HG03442 (cell line): ENCODE measurements at regions not wholly inside any gene's neighbourhood (a gene's known extent, or its start where the extent isn't known, plus 50 kb on each side); places are given as distances from the start of the nearest gene placed in this dataset.

Experiments used
- ATAC-seq: cut with Tn5 transposase; IDR thresholded peaks from one replicate; pipeline ENCODE4 v1.9.1; 2021; ENCODE audit warnings: mild to moderate bottlenecking, moderate library complexity; ENCODE audit not compliant: unreplicated experiment

DNA sequence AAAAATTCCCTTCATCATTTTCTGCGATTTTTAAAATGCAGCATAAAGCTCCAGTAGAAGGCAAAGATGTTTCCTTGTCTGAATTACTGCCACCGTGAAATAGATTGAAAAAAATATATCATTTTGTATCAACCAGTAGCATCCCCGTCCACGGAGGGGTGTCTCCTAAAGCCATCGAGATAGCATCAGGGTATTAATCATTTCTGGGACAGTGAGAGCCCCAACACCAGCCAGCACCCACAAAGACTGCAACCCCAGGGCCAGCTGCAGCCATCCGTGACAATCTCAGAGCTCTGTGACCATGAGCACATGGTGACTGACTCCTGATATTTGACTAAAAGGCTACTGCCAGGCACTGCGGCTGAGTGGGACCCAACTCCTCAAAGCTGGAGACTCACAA is 64.1 kb upstream of the SIX3 start:
- ATAC-seq: no peak

DNA sequence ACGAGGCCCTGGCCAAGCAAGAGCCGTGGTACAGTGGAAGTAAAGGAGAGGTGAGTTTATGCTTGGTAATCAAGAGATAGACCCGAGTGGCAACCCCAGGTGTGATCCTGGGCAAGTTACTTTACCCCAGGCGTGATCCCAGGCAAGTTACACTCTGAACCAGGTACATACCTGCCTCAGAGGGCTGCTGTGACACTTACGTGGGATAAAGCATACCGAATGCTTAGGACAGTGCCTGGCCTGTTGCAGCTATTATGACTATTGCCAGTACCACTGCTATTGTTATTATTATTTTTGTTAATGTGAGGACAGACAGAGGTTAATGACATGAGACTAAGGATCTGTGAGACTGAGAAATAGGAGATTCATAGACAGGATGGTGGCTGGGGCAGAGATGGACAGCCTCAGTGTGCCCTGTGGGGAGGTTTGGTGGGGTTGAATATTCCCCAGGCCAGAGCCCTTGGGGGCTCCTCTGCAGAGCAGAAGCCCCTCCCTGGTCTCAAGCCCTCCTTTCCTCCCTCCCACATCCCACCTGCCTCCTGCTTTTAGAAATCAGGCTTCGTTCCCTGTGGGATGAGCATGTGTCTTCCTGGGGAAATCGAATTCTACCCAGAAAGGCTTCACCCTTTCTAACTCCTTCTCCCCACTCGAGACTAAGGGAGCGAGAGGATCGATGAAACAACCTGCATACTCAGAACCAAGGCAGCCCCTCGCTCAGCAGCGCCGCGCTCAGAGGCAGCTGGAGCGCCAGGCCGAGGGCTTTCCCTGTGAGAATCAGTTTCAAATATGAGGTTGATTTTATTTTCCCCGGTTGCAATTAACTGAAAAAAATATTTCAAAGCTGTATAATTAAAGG is 62.0 kb upstream of the SIX3 start:
- ATAC-seq: no peak

DNA sequence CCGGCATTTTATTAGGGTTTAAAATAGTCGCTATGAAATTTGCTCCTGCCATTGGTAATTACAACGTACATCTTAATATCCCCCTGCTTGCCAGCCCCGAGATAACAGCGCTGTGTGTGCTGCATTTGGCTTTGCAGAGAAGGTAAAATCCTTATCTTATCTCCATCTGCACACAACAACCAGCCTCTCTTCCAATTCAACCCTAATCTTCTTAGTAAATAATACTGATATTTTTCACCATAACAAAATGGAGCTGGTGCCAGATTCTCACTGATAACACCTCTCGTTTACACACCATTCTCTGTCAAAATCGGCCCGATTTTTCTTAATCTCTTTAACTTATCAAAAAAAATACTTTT is 61.4 kb upstream of the SIX3 start:
- no peak for ATAC-seq

DNA sequence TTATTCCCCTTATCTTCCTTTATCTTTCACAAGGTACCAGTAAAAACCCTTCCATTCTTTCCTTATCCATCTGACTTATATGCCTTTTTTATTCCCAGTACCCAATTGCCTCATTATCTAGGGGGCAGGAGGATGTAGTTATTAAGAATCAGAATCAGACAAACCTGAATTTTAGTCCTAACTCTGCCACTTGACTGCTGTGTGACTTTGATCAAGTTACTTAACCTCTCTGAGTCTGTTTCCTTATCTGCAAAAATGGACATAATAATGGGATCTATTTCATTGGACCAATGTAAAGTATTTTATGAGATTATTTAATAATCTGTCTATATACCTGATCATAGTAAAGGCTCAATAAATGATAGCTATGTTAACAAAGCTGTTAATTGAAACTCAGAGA is 59.6 kb upstream of the SIX3 start:
- no peak for ATAC-seq

DNA sequence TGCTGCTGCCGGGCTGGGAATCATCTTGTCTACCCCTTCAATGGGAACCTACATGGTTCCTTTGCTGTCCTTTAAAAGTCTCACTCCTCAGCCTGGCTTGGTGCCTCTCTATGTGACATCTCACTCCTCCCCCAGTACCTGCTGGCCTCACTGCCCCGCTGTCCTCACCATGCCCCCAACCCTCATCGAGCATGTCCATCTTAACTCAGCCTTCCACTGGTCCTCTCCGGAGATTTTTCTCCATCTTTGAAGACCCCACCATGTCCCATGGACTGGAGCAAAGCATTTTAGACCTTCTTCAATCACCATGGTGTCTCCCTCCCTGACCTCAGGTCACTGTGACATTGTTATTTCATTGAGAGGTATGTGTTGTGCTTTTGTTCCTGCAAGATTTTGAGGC is 58.1 kb upstream of the SIX3 start:
- ATAC-seq: no peak

DNA sequence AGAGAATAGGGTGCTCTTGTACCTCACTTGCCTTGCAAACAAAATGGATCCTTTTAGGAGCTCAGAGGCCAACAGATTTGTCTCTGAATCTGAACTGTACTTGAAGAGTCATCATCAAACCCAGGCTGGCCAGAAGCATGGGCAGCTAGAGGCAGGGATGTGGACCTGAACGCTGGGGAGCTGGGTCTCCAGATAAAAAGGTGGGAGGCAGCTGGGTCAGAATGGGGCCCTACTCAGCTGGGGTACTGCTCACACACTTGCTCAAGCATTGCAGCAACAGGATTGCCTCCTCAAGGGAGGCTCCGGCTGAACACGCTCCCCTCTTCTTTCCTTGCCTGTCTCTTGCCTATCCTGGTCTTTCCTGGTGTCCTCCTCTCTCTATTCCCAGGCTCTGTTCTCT is 57.3 kb upstream of the SIX3 start:
- no peak for ATAC-seq

DNA sequence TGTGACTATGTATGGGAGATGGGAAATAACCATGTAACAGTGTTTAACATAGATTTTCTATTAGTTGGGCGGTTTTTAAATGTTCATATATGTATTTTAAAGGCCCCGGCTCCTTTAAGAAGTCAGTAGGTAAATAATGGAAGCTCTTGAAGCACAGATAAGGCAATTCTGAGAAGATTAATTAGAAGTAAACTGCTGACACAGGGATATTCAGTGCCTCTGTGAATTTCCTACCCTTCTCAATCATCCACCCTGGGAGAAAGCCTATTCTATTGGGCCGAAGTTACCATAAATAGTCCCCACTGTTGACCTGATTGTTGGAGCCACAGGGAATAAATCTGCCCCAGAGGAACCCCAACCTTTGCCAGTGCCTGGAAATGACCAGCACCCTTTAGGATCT is 56.8 kb upstream of the SIX3 start:
- ATAC-seq: no peak

DNA sequence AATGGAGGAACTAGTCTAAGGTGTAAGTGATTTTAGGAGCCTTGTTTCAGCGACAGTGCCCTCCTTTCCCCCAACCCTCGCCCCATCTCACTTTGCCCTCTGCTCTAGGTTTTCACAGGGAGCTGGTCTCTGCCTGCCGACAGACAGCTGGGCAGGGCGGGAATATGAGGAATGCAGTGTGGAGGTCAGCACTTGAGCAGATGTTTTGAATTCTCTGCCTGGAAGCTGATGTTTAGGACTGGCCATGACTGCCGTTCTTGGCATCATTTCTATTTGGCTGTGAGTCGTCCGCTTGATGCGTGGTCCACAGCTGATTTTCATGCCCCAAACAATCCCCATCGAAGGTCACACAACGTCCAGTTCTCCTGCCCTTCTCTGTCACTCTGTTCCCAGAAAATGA is 55.1 kb upstream of the SIX3 start:
- no peak for ATAC-seq

DNA sequence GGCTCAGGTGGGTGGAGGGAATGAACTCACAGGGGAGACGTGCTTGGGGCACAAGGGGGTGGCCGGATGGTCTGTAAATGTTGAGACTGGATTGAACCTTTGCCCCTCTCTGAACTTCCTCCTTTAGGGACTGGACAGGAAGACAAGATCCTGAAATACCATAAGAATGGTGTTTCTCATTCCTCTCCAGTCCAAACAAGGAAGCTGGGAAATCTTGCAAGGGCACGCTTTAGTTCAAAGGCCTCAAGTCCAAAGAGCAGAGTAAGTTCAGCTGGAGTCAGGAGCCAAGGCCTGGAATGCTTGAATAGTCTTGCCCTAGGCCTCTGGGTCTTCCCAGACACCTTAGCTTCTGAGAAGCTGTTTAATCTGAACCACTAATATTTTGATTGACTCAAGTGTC is 52.4 kb upstream of the SIX3 start:
- no peak for ATAC-seq
